ENCODE measurements at regions not wholly inside any gene's neighbourhood (a gene's known extent, or its start where the extent isn't known, plus 50 kb on each side); places are given as distances from the start of the nearest gene placed in this dataset.
"Not testable (repeated sequence)": the region's sequence is repeated elsewhere in the genome, so short reads cannot be mapped to it uniquely, and the experiment has no call there.

DNA sequence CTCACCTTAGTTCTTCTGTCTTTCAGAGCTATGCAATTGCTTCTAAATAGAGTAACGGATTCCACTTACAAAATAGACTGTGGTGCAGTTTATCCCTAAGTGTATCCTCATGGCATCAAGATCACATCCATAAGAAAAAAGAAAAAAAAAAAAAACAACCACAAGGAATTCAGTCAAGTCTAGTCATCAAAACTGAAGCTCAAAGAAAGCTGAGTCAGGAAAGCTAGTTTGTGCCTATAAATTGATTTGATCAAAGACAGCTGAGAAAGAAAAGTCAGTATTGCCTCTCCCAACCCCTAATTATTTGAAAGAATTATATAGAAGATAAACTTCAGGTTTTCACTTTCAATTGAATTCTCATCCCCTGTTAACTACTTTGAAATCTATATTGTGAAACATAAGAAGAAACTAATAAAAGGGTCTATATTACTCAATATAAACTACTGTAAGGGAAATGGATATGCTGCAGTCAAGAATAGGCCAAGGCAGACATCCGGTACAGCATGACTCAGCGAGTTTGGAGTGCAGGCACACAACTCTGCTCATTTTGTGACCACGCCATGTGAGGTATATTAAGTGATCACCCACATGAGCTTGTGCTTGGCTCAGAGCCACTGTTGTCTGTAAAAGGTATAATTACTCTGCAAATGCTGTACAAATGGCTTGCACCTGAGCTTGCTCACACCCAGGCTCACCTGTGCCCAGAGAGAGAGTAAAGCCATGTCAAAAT lies 568.1 kb upstream of the CRIM1 start:
- DNase-seq: peak; percentile 38

DNA sequence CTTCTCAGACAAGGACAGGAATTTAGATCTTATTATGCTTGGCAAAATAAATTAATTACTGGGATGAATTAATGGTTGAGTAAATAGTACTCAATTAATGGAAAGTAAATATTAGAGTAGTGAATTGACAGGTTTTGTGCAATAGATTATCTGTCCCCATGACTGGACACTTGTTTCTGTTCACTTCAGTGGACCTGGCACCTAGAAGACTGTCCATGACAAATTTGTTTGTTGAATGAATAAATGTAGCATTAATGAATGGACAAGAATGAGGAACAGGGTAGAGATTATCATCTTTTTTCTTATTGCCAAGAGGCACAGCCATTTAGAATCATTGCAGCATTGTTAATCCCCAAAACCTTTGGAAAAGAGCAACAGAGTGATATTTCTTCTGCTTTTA lies 570.0 kb upstream of the CRIM1 start:
- DNase-seq: no peak

DNA sequence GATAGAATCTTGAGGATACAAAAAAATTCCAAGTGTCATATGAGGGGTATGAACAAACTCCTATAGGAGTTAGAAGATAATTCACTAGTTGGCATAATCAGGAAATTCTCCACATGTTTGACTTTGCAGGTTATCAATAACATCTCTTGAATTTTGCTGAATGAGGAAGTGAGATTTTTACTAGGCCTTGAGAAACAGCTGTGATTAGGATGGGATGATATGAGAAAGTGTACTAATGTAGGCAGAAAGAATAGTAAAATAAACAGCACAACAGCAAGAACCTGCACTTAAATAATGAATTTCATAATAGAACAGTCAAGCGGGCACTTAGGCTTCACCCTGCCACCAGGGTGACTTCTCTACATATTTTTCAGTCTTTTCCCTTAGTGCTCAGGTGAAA lies 570.8 kb upstream of the CRIM1 start:
- DNase-seq: no peak

DNA sequence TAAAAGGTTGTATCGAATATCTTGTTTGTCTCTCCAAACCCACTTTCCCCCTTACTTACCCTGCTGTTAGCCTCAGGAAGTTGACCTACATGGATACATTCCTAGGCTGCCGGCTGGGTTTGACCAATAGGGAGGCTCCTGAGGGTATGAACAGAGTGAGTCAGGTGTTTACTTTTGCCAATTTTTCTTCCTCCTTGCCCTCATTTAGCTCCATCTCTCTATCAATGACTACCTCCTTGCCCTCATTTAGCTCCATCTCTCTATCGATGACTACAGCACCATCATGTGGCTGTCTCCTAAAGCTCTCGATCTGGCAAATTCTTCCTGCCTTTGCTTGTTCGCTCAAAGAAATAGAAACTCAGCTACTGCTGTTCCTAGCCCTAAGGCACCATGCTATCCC lies 571.9 kb upstream of the CRIM1 start:
- peak; percentile 91 for DNase-seq

DNA sequence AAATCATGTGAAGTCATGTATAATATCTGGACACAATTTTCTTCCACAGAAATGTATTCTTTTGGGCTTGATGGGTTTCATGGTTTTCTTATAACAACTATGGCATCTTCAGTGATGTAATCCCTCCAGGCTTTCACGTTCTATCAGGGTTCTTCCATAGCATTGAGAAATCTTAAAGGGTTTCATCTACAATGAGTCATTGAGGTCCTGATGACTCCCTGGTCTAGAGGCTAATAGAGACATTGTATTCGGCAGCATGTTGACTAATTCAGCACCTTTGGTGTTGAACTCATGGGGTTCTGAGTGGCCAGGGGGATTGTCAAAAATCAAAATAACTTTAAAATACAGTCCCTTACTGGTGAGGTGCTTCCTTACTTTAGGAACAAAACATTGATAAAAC lies 614.0 kb upstream of the CRIM1 start:
- no peak for DNase-seq

DNA sequence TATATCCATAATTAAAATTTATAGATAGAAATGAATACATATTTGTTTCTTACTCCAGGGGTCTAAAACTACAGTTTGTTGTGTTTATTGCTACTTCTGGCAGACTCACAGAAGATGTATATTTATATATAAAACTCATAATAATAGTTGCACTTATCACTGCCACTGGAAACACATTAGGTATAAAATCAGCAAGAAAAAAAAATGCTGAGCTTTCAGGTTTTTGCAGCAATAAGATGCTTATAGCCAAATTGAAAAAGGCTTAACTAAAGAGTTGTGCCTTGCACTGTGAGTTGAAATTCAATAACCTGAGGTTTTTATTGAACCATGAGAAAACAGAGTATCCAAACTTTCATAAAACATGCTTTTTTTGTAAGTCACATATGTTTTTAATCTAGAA lies 623.9 kb upstream of the CRIM1 start:
- DNase-seq: no peak

DNA sequence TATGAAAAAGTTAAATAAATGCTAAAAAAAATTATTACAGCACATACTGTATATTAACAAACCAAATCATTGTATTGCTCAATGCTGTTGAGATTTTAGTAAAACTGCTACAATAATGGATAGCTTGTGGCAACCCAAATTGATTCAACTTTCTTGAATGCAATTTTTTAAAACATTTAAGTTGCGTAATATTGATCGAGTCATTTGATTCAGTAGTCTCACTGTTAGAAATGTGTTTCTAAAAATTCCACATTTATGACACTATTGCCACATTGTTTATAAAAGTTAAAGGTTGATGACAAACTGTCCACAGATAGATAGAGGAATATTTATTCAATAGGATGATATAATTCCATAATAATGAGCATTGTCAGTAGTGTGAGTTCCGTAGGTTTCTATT lies 640.7 kb upstream of the CRIM1 start:
- DNase-seq: no peak

DNA sequence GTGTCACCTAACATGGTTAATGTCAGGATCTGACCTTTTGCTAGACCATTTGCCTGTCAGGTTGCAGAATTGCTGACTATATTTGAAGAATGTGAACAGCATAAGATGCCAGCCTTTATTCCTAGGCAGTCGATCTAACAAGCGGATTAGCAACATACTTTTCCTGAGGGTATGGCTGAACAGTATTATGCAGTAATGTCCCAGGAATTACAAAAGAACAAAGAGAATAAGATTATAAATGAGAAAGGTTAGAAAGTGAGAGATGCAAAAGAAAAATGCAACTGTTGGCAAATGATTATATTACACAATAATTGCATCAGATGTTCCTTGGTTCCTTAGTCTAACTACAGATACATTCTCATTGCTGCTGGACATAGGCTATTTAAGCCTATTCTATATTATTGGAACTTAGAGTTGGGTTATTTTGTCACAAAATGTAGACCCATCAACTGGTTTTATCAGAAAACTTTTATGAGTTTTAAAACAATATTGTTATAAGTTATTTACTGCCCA lies 647.1 kb upstream of the CRIM1 start:
- no peak for DNase-seq

DNA sequence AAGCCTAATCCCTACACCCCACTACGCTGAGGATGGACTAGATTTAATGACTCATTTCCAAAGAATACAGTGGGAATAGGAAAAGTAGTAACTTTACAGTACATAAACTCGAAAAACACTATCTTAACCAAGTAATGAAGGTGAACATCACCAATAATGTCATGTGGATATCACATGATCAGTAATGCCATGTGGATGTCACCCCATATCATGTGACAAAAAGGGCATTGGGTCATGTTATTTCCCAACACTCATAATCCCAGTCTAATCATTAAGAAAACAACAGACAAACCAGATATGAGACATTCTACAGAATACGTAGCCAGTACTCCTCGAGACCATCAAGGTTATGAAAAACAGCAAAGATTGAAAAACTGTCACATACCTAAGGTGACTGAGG lies 667.3 kb upstream of the CRIM1 start:
- no peak for DNase-seq

DNA sequence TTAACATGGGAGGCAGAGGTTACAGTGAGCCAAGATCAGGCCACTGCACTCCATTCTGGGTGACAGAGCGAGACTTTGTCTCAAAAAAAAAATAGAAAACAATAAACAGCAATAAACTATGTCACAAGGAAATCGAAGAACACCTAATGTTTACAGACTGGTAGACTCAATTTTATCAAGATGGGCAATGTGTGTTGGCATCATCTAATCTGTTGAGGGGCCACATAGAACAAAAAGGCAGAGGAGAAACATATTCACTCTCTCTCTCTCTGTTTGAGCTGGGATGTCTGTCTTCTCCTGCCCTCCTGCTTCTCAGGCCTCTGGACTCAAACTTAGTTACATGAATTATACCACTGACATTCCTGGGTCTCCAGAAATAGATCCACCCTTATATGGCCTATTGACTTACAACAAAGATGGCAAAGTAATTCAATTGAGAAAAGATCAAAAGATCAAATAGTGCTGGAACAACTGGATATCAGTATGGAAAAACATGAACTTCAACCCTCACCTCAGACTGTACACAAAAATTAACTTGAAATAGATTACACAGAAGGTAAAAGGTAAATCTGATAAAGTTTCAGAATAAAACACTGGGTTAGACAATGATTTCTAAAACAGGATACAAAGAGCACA lies 703.8 kb upstream of the CRIM1 start:
- no peak for DNase-seq

DNA sequence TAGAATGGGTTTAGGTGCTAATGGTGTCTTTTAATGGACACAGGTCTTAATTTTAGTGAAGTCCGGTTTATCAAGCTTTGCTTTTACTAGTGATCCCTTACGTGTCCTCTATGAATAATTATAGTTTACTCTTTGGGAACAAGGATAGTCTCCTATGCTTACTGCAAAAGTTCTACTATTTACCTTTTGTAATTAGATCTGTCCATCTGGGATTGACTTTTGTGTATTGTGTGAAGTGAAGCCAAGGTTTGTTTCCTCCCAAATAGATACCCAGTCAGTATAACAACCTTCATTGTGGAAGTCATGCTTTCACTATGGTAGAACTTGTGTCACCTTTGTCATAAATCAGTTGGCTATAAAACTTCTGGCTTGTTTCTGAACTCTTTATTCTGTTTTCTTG lies 740.9 kb upstream of the CRIM1 start:
- peak; percentile 16 for DNase-seq

DNA sequence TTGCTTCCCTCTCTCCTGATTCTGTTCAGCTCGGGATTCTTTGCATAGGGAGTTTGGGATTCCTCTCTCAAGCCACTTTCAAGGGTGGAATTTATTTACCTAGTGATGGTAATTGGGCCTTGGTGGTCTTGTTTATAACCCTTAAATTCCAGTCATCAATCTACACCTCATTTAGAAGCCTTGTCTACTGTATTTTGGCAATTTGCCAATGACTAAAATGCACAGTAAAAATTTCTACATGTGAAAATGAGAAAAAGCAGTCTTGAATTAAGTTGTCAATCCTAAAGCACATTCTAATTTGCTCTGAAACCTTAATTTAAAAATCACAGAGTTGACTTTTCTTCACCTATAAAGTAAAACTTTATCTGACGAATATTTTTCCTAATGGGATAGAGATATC lies 749.2 kb upstream of the CRIM1 start:
- DNase-seq: no peak

DNA sequence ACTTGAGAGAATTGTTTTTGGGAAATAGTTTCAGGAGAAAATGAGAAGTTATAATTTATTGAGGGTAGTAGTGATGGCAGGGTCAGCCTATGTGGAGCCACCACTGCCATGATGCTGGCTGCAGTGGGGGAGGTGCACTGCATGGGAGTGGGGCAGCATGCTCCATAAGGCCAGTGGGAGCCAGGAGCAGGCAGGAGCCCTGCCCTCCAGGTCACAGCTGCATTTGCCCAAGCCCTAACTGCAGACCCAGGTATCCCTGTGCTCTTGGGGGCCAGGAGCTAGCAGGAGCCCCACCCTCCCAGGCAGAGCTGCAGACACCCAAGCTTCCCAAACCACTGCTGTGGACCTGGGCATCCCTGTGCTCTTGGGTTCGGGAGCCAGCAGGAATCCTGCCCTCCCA lies 757.3 kb upstream of the CRIM1 start:
- DNase-seq: no peak

DNA sequence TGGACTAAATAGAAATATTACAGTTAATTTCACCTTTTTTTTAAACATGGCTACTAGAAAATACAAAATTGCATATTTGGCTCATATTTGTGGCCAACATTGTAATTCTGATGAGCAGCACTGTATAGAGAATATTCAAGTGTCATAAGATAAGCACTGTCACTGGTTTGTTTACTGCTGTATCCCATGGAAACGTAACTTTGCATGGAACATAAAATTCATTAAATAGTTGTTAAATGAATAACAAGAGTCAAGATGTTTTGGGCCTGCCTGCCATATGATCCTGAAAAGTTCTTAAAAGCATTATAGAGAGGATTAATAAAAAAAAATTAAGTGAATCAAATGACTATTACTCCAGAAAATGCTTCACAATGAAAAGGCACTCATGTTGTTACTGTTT lies 763.7 kb upstream of the CRIM1 start:
- DNase-seq: no peak

DNA sequence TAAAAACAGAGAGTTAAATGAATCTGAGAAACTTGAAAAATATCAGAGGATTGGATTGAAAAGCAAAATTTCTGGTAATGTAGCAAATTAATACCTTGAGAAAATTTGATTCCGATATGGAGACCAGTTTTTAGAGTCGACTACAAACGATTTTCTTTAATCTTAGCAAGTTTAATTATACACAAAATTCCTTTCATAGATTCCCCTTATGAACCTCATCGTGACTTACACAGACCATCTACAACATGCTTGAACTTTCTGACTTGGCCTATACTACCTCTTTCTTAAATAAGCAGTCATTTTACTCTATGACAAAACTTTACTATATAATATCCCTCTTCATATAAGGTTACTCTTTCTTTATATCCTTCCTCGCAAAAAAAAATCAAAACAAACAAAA lies 769.6 kb upstream of the CRIM1 start:
- DNase-seq: peak; percentile 32

DNA sequence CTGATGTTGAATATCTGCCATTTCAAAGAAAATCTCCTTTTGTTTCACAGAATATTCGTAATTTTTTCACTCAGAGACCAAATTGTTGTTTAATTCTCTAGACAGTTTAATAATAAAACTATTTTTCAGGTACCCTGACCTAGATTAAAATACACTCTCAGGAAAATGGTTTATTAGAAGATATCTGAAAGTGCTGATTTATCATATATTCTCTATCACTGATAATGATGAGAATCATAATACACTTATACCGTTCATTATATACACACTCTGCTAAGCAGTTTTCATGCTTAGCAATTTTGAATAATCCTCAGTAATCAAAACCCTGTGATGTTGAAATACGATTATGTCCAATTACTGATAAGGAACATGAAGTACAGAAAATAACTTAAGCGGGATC lies 772.9 kb upstream of the CRIM1 start:
- DNase-seq: no peak

DNA sequence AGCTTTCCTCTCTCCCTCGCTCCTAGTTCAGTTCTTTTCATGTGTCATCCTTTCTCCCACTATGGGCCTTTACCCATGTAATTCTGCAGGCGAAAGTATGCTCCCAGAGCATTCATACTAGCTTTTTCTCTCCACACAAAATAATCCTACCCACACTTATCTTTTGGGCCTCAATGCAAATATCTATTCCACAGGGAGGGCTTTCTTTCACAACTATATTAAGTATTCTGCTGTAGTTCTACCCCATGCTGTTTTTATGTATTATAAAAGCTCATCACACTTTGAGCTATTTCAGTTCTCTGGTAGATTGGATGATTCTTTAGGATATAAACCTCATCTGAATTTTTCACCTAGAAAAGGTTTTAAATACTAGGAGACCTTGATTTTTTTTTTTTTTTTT lies 774.6 kb upstream of the CRIM1 start:
- DNase-seq: no peak

DNA sequence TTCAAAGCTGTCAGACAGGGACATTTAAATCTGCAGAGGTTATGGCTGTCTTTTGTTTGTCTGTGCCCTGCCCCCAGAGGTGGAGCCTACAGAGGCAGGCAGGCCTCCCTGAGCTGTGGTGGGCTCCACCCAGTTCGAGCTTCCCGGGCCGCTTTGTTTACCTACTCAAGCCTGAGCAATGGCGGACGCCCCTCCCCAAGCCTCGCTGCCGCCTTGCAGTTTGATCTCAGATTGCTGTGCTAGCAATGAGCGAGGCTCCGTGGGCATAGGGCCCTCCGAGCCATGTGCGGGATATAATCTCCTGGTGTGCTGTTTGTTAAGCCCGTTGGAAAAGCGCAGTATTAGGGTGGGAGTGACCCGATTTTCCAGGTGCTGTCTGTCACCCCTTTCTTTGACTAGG lies 787.0 kb upstream of the CRIM1 start:
- DNase-seq: not testable (repeated sequence)

DNA sequence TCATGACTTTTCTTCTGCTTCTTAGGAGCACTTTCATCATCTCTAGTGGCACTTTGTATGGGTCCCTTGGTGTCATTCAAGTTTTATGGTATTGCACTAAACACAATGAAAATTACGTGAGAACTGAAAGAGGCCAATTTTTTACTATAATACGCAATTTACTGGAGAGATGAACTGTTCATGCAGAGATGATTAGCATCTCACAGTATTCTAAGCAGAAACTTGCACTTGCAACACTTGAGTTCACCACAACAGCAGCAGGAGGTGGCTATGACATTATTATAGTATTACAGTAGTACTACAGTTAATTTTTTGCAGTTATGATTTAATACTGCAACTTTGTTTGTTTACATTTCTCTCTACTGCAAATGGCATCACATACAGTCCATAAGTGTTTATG lies 793.1 kb upstream of the CRIM1 start:
- no peak for DNase-seq

DNA sequence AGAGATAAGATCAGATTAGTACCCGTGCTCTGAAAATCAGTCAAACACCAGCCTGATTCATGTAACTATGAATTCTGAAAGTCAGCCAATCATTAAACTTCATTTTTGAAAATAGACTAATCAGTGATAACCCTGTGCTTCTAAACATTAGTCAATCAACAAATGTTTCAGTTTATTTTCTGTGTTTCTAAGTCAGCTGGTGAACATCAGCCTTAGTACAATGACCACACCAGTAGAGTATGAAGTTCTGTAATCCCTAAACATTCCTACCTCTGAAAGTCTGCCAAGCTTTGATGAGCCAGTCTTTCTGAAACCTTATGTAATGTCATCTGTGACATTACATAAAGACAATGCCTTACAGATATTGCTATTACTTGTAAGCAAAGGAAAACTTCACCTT lies 807.4 kb upstream of the CRIM1 start:
- DNase-seq: no peak

DNA sequence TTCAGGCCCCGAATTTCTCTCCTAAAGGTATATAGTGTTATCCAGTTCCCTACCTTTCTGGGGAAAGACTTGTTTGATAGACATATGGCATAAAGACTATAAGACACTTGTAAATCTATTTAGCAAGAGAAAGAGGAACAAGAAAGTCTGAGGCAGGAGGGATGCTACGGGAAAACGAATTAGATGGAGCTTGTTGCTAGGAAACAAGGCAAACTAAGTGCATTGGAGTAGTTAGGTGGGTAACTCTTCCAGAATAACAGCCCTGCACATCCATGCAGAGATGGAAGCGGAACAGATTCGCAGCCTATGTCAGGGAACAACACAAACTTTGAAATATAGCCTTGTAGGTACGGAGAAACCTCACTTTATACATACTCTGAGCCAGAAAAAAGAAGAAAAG lies 810.3 kb upstream of the CRIM1 start:
- no peak for DNase-seq

DNA sequence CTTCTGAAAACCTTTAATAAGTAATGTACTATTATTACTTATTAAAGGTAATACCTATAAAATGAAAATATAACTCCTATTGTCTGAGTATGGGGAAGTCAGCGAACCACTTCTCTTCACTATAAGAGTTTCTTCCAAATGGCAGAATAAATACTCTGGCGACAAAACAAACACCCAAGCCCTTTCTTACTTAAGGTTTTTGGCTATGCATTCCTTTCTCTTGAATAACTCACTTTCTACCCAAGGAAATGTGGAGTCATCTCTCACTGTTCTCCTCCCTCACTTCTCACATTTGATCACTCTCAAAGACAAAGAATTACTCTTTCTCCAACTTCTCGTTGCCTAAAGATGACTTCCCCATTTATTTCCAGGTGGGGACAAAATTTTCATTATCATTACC lies 816.8 kb upstream of the CRIM1 start:
- DNase-seq: no peak

DNA sequence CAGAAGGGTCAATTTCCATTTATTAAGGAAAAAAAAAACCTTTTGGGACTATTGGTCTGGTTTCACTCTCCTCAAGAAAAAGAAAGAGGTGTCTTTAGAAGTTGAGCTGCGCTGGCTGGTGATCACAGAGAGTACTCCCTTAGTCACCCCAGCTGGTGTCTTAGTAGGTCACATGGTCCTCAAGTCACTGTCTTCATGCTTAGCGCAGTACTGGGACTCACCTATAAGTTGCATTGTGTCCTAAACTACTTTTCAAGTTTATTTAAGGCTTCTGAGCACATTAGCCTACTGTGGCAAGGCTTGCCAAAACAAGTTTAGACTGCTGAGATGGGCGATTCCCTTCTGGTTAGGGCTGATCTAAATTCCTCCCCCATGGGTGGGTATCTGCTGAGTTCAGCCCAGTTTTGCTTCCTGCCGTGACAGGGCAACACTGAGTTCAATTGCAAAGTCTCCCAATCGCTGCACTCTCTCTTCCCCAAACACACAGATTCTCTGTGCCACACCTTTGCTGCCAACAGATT lies 824.9 kb upstream of the CRIM1 start:
- no peak for DNase-seq

DNA sequence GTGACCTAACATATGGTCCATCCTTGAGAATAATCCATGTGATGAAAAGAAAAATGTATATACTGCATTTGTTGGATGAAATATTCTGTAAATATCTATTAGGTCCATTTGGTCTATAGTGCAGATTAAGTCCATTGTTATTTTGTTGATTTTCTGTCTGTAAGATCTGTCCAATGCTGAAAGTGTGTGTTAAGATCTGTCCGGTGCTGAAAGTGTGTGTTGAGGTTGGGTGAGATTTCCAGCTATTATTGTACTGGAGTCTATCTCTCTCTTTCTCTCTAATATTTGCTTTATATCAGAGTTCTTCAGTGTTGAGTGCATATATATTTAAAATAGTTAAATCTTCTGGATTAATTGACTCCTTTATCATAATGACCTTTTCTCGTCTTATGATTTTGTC lies 828.8 kb upstream of the CRIM1 start:
- DNase-seq: no peak

DNA sequence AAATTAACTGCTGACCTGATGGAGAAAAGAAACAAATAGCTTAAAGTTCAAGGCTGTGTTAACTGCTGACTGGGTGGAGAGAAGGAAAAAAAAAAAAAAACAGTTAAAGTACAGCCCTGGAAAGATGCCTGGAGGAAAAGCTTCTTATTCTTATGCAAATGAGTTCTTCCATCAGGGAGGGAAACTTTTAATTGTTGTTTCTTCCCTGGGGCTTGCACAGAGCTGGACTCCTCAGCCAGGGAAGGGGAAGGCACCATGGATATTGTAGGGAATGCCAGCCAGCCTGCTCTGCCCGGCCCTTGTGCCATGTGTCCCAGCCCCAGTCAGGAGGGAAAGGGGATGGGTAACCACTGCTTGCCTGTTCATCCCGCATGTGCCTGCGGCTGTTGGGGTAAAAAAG lies 833.1 kb upstream of the CRIM1 start:
- DNase-seq: no peak
